C1 segment of cervical spinal cord (tissue), 14 donors: ENCODE measurements at regions not wholly inside any gene's neighbourhood (a gene's known extent, or its start where the extent isn't known, plus 50 kb on each side); places are given as distances from the start of the nearest gene placed in this dataset.
A peak's percentile ranks its signal among the peaks of the same experiment; 100 is the strongest.

Source experiments
- DNase-seq, 14 donors: peaks; one replicate each; lab custom pipeline; 2025; lab: John Stamatoyannopoulos, UW

- no peak for DNase-seq
Measured at GRCh38 chr5:158373608-158374395, 514.9 kb upstream of the CLINT1 start.

- DNase-seq, result no peak
Measured at GRCh38 chr5:158369241-158369640, 510.3 kb upstream of the CLINT1 start.

GRCh38 chr5:158368686-158369085 lies 509.7 kb upstream of the CLINT1 start:
- DNase-seq, result no peak

- DNase-seq, result no peak
Measured at GRCh38 chr5:158364367-158364766, 505.4 kb upstream of the CLINT1 start.

- DNase-seq, result no peak
Measured at GRCh38 chr5:158354958-158355357, 496.0 kb upstream of the CLINT1 start.

GRCh38 chr5:158351485-158352125 lies 492.7 kb upstream of the CLINT1 start:
- peak in 1 of 14 donors; percentile 26 for DNase-seq

- DNase-seq, result no peak
Measured at GRCh38 chr5:158349987-158350386, 491.0 kb upstream of the CLINT1 start.

GRCh38 chr5:158344376-158344775 lies 485.4 kb upstream of the CLINT1 start:
- no peak for DNase-seq

GRCh38 chr5:158340608-158341007 lies 481.7 kb upstream of the CLINT1 start:
- DNase-seq, result no peak

- no peak for DNase-seq
Measured at GRCh38 chr5:158326256-158326655, 467.3 kb upstream of the CLINT1 start.

- no peak for DNase-seq
Measured at GRCh38 chr5:158324236-158324635, 465.3 kb upstream of the CLINT1 start.

GRCh38 chr5:158322620-158323019 lies 463.7 kb upstream of the CLINT1 start:
- no peak for DNase-seq

- no peak for DNase-seq
Measured at GRCh38 chr5:158320934-158321333, 462.0 kb upstream of the CLINT1 start.

GRCh38 chr5:158320178-158320674 lies 461.3 kb upstream of the CLINT1 start:
- DNase-seq, result no peak

GRCh38 chr5:158317507-158317906 lies 458.6 kb upstream of the CLINT1 start:
- DNase-seq, result no peak

- peak in 4 of 14 donors; percentile 1 to 93 (median 37) for DNase-seq
Measured at GRCh38 chr5:158313733-158314464, 455.0 kb upstream of the CLINT1 start.

- no peak for DNase-seq
Measured at GRCh38 chr5:158313027-158313732, 454.2 kb upstream of the CLINT1 start.

- DNase-seq, result no peak
Measured at GRCh38 chr5:158309088-158309807, 450.3 kb upstream of the CLINT1 start.

- DNase-seq, result no peak
Measured at GRCh38 chr5:158308429-158309025, 449.6 kb upstream of the CLINT1 start.

- DNase-seq, result no peak
Measured at GRCh38 chr5:158305861-158306260, 446.9 kb upstream of the CLINT1 start.

- no peak for DNase-seq
Measured at GRCh38 chr5:158304607-158305006, 445.7 kb upstream of the CLINT1 start.
